OCI-LY3 (cell line): ENCODE measurements at regions not wholly inside any gene's neighbourhood (a gene's known extent, or its start where the extent isn't known, plus 50 kb on each side); places are given as distances from the start of the nearest gene placed in this dataset.

Experiments used
- H2AFZ ChIP-seq: fragments of 200-600, 300-600 bp; shearing (Covaris generic); 2 replicates; pipeline ENCODE4 v1.6.0; 2014; ENCODE audit warnings: antibody characterized with exemption, low read depth, low read length
- H3K27ac ChIP-seq: fragments of 200-600, 300-600 bp; sonication (generic); 2 replicates; pipeline ENCODE4 v1.5.1; 2014; ENCODE audit warnings: mild to moderate bottlenecking, low read length, moderate library complexity, mixed read lengths
- H3K27me3 ChIP-seq: fragments of 200-600, 300-600 bp; sonication (generic); 2 replicates; pipeline ENCODE4 v1.6.1; 2014; ENCODE audit warnings: low read depth, low read length, mixed read lengths
- H3K36me3 ChIP-seq: fragments of 200-600, 300-600 bp; sonication (generic); replicated peaks from 2 replicates; pipeline ENCODE3; 2014; ENCODE audit warnings: low read depth, low read length, mixed read lengths
- H3K4me1 ChIP-seq: fragments of 300-600, 200-600 bp; sonication (generic); 2 replicates; pipeline ENCODE4 v1.6.1; 2014; ENCODE audit warnings: low read length, mixed read lengths
- H3K4me2 ChIP-seq: fragments of 200-600, 300-600 bp; sonication (generic); 2 replicates; pipeline ENCODE4 v1.6.1; 2014; ENCODE audit warnings: low read length, mixed read lengths
- H3K4me3 ChIP-seq: fragments of 300-600, 200-600 bp; sonication (generic); 2 replicates; pipeline ENCODE4 v1.5.1; 2014; ENCODE audit warnings: antibody characterized with exemption, mild to moderate bottlenecking, low read length, moderate library complexity
- H3K79me2 ChIP-seq: fragments of 300-600, 200-600 bp; shearing (Covaris generic); 2 replicates; pipeline ENCODE4 v1.6.1; 2014; ENCODE audit warnings: mild to moderate bottlenecking, low read length, mixed read lengths
- H3K9ac ChIP-seq: fragments of 300-600, 200-600 bp; shearing (Covaris generic); 2 replicates; pipeline ENCODE4 v1.6.0; 2014; ENCODE audit warnings: mild to moderate bottlenecking, low read length, moderate library complexity
- H3K9me3 ChIP-seq: fragments of 200-600, 300-600 bp; shearing (Covaris generic); 2 replicates; pipeline ENCODE4 v1.6.1; 2014; ENCODE audit warnings: low read length, mixed read lengths; ENCODE audit not compliant: insufficient read depth
- H4K20me1 ChIP-seq: fragments of 200-600, 300-600 bp; sonication (generic); 2 replicates; pipeline ENCODE4 v1.6.1; 2016; ENCODE audit warnings: low read length, mixed read lengths; ENCODE audit not compliant: insufficient read depth
- CTCF ChIP-seq: fragments of 200-600, 300-600 bp; sonication (generic); IDR thresholded peaks from 2 replicates; pipeline ENCODE4 v1.5.1; 2014; ENCODE audit warnings: antibody characterized with exemption, low read length, low read depth
- EZH2phosphoT487 ChIP-seq: fragments of 200-600 bp; shearing (Covaris generic); IDR thresholded peaks from 2 replicates; pipeline ENCODE4 v1.6.1; 2018; ENCODE audit warnings: antibody characterized with exemption, mixed run types, low read depth

GRCh38 chr12:105992849-105993740, 145.7 kb downstream of the NUAK1 start:
- H3K4me2 ChIP-seq = no peak overlapping the region
- TF ChIP-seq EZH2phosphoT487 (no peak), CTCF (no peak)
- H3K4me1 ChIP-seq = no peaks in the 10 kb centered on the region
- H3K9ac ChIP-seq = no peak overlapping the region
- H3K4me3 ChIP-seq = no peak overlapping the region
- H3K27me3 ChIP-seq = peaks cover 11% of the 10 kb centered on the region; the same call in 1 of the 2 replicates
- no peaks in the 10 kb centered on the region for H3K9me3 ChIP-seq
- no peak overlapping the region for H2AFZ ChIP-seq
- H3K36me3 ChIP-seq = no peaks in the 10 kb centered on the region
- H3K27ac ChIP-seq = no peak overlapping the region
- no peaks in the 10 kb centered on the region for H3K79me2 ChIP-seq
- no peaks in the 10 kb centered on the region for H4K20me1 ChIP-seq

GRCh38 chr12:105993766-105994555, 144.8 kb downstream of the NUAK1 start:
- Histone ChIP-seq H3K79me2 (no peaks in the 10 kb centered on the region), H3K36me3 (no peaks in the 10 kb centered on the region), H3K27ac (no peak overlapping the region), H3K4me2 (no peak overlapping the region), H4K20me1 (no peaks in the 10 kb centered on the region), H3K4me1 (peaks cover 3% of the 10 kb centered on the region; the same call in 1 of the 2 replicates), H3K27me3 (peaks cover 8% of the 10 kb centered on the region; the same call in 1 of the 2 replicates), H2AFZ (no peak overlapping the region), H3K9me3 (no peaks in the 10 kb centered on the region), H3K4me3 (no peak overlapping the region), H3K9ac (no peak overlapping the region)
- no peak for TF ChIP-seq CTCF

- Histone ChIP-seq H3K4me2 (no peak overlapping the region), H3K79me2 (no peaks in the 10 kb centered on the region), H2AFZ (no peak overlapping the region), H3K36me3 (no peaks in the 10 kb centered on the region), H3K9me3 (no peaks in the 10 kb centered on the region), H3K27ac (no peak overlapping the region), H3K4me3 (no peak overlapping the region), H4K20me1 (no peaks in the 10 kb centered on the region), H3K9ac (no peak overlapping the region), H3K27me3 (peaks cover 8% of the 10 kb centered on the region; the same call in 1 of the 2 replicates), H3K4me1 (peaks cover 9% of the 10 kb centered on the region)
- TF ChIP-seq EZH2phosphoT487 = no peak
- no peak for TF ChIP-seq CTCF
These were observed 142.8 kb downstream of the NUAK1 start for GRCh38 chr12:105995961-105996431.

GRCh38 chr12:105998561-105998960, 140.2 kb downstream of the NUAK1 start:
- Histone ChIP-seq H2AFZ (no peak overlapping the region), H3K27me3 (peaks cover 2% of the 10 kb centered on the region; the same call in 1 of the 2 replicates), H3K79me2 (no peaks in the 10 kb centered on the region), H3K36me3 (no peaks in the 10 kb centered on the region), H3K4me3 (no peak overlapping the region), H3K27ac (no peak overlapping the region), H3K9ac (no peak overlapping the region), H3K9me3 (no peaks in the 10 kb centered on the region), H3K4me2 (no peak overlapping the region), H3K4me1 (peaks cover 9% of the 10 kb centered on the region), H4K20me1 (no peaks in the 10 kb centered on the region)
- TF ChIP-seq EZH2phosphoT487 (no peak), CTCF (no peak)
